Amniotic stem cell (primary cell): ENCODE measurements at regions not wholly inside any gene's neighbourhood (a gene's known extent, or its start where the extent isn't known, plus 50 kb on each side); places are given as distances from the start of the nearest gene placed in this dataset.
A peak's percentile ranks its signal among the peaks of the same experiment; 100 is the strongest.

Experiments used
- DNase-seq: peaks from one replicate; lab custom pipeline; 2025; lab: John Stamatoyannopoulos, UW

GRCh38 chr1:199701726-199702125 is 325.8 kb upstream of the NR5A2 start:
- no peak for DNase-seq

GRCh38 chr1:199704231-199704630 is 323.3 kb upstream of the NR5A2 start:
- no peak for DNase-seq

GRCh38 chr1:199705825-199706224 is 321.7 kb upstream of the NR5A2 start:
- DNase-seq, result no peak

- DNase-seq, result no peak
Measured at GRCh38 chr1:199706826-199707606, 320.5 kb upstream of the NR5A2 start.

- no peak for DNase-seq
Measured at GRCh38 chr1:199710974-199711373, 316.5 kb upstream of the NR5A2 start.

- no peak for DNase-seq
Measured at GRCh38 chr1:199716729-199717128, 310.8 kb upstream of the NR5A2 start.

- DNase-seq, result no peak
Measured at GRCh38 chr1:199719156-199719842, 308.2 kb upstream of the NR5A2 start.

GRCh38 chr1:199720496-199720895 is 307.0 kb upstream of the NR5A2 start:
- no peak for DNase-seq

- DNase-seq, result no peak
Measured at GRCh38 chr1:199721001-199721400, 306.5 kb upstream of the NR5A2 start.

GRCh38 chr1:199723250-199723956 is 304.1 kb upstream of the NR5A2 start:
- DNase-seq, result peak; percentile 0

- DNase-seq, result no peak
Measured at GRCh38 chr1:199724049-199724448, 303.5 kb upstream of the NR5A2 start.

- no peak for DNase-seq
Measured at GRCh38 chr1:199725002-199725565, 302.4 kb upstream of the NR5A2 start.

GRCh38 chr1:199727682-199728081 is 299.8 kb upstream of the NR5A2 start:
- no peak for DNase-seq

GRCh38 chr1:199728345-199728744 is 299.2 kb upstream of the NR5A2 start:
- no peak for DNase-seq

- DNase-seq, result no peak
Measured at GRCh38 chr1:199733125-199733524, 294.4 kb upstream of the NR5A2 start.

- no peak for DNase-seq
Measured at GRCh38 chr1:199734186-199734585, 293.3 kb upstream of the NR5A2 start.

GRCh38 chr1:199735660-199736059 is 291.9 kb upstream of the NR5A2 start:
- DNase-seq, result no peak

- DNase-seq, result no peak
Measured at GRCh38 chr1:199736646-199737045, 290.9 kb upstream of the NR5A2 start.

- DNase-seq, result no peak
Measured at GRCh38 chr1:199741586-199741985, 285.9 kb upstream of the NR5A2 start.

- peak; percentile 72 for DNase-seq
Measured at GRCh38 chr1:199742547-199742946, 285.0 kb upstream of the NR5A2 start.

GRCh38 chr1:199743227-199743626 is 284.3 kb upstream of the NR5A2 start:
- no peak for DNase-seq

- no peak for DNase-seq
Measured at GRCh38 chr1:199746666-199747384, 280.7 kb upstream of the NR5A2 start.
